ENCODE measurements at regions not wholly inside any gene's neighbourhood (a gene's known extent, or its start where the extent isn't known, plus 50 kb on each side); places are given as distances from the start of the nearest gene placed in this dataset.

DNA sequence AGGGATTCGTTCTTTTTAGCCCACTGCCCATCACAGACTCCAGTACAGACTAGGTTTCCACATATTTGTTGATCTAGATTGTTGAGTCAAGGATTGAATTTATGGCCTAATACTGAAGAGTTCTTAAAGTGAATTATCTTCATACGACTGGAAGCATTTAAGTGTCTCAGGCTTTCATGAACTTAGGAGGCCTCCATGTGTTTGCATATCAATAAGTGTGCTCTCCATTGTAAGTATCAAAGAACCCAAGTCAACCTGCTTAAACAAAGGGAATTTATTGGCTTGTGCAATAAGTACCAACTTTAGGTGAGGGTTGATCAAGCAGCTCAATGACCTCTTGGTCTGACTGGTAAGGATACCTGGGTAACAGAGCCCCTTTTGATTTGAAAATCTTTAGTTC is 382.1 kb downstream of the PDCD6IP start:
- Histone ChIP-seq H3K79me2 (replicated peaks; ENCODE audit: insufficient read depth) (no peaks in the 10 kb centered on the region), H3K4me2 (no peak overlapping the region), H3F3A (replicated peaks; ENCODE audit: low read depth) (no peaks in the 10 kb centered on the region), H3K4me3 (no peak overlapping the region), H3K36me3 (ENCODE audit: insufficient read depth) (no peaks in the 10 kb centered on the region), H2AFZ (no peak overlapping the region), H4K20me1 (replicated peaks; ENCODE audit: insufficient read depth) (no peaks in the 10 kb centered on the region), H3K9me2 (ENCODE audit: insufficient read depth) (peaks cover 7% of the 10 kb centered on the region; the same call in 1 of the 2 replicates), H3K27me3 (ENCODE audit: insufficient read depth) (no peaks in the 10 kb centered on the region), H3K27ac (ENCODE audit: low read depth) (no peak overlapping the region), H3K4me1 (ENCODE audit: insufficient read depth) (peaks cover 23% of the 10 kb centered on the region)
- H3K4me3 Mint-ChIP-seq, result no peak overlapping the region
- DNase-seq (ENCODE audit: low spot score), result no peak
- H3K36me3 Mint-ChIP-seq (ENCODE audit: low read depth), result no peaks in the 10 kb centered on the region
- ATAC-seq, result no peak
- TF ChIP-seq EZH2phosphoT487 (IDR thresholded peaks at IDR 0.05; ENCODE audit: unreplicated experiment) (no peak), ZNF331 (CRISPR knock-in tag; IDR thresholded peaks at IDR 0.05; ENCODE audit: low read depth) (no peak), JUNB (IDR thresholded peaks at IDR 0.05; ENCODE audit: unreplicated experiment) (no peak), EZH2 (IDR thresholded peaks at IDR 0.05; ENCODE audit: low read depth, unreplicated experiment) (no peak)
- TF ChIP-seq, protein P1, sequence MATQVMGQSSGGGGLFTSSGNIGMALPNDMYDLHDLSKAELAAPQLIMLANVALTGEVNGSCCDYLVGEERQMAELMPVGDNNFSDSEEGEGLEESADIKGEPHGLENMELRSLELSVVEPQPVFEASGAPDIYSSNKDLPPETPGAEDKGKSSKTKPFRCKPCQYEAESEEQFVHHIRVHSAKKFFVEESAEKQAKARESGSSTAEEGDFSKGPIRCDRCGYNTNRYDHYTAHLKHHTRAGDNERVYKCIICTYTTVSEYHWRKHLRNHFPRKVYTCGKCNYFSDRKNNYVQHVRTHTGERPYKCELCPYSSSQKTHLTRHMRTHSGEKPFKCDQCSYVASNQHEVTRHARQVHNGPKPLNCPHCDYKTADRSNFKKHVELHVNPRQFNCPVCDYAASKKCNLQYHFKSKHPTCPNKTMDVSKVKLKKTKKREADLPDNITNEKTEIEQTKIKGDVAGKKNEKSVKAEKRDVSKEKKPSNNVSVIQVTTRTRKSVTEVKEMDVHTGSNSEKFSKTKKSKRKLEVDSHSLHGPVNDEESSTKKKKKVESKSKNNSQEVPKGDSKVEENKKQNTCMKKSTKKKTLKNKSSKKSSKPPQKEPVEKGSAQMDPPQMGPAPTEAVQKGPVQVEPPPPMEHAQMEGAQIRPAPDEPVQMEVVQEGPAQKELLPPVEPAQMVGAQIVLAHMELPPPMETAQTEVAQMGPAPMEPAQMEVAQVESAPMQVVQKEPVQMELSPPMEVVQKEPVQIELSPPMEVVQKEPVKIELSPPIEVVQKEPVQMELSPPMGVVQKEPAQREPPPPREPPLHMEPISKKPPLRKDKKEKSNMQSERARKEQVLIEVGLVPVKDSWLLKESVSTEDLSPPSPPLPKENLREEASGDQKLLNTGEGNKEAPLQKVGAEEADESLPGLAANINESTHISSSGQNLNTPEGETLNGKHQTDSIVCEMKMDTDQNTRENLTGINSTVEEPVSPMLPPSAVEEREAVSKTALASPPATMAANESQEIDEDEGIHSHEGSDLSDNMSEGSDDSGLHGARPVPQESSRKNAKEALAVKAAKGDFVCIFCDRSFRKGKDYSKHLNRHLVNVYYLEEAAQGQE (IDR thresholded peaks at IDR 0.05; ENCODE audit: unreplicated experiment), result no peak
- H3K27me3 Mint-ChIP-seq (ENCODE audit: insufficient read depth, low read depth, poor library complexity), result no peaks in the 10 kb centered on the region
- no peaks in the 10 kb centered on the region for H3K9me3 Mint-ChIP-seq
- peaks cover 23% of the 10 kb centered on the region for H3K4me1 Mint-ChIP-seq
- no peak overlapping the region for H3K27ac Mint-ChIP-seq

DNA sequence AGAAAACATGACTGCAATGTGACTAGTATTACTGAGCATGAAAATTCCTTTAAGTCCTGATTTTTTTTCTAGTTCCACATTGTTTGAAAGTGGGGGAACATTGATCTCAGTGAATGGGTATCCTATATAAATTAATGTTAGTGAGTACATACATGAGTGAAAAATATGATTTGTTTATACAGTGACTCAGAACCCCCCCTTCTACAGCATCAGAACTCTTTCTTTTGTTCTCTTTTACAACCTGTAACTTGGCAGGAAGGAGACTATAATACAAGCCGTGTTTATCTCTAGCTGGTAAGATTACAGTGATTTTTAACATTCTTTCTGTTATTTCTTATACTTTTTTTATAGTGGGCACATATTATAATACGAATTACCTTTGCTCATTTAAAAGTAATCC is 384.7 kb downstream of the PDCD6IP start:
- Histone ChIP-seq H3K4me1 (ENCODE audit: insufficient read depth) (peaks cover 10% of the 10 kb centered on the region; the same call in 1 of the 2 replicates), H3K9me2 (ENCODE audit: insufficient read depth) (peaks cover 4% of the 10 kb centered on the region; the same call in 1 of the 2 replicates), H3F3A (replicated peaks; ENCODE audit: low read depth) (no peaks in the 10 kb centered on the region), H3K79me2 (replicated peaks; ENCODE audit: insufficient read depth) (no peaks in the 10 kb centered on the region), H3K36me3 (ENCODE audit: insufficient read depth) (no peaks in the 10 kb centered on the region), H2AFZ (no peak overlapping the region), H3K27ac (ENCODE audit: low read depth) (no peak overlapping the region), H3K4me2 (no peak overlapping the region), H4K20me1 (replicated peaks; ENCODE audit: insufficient read depth) (no peaks in the 10 kb centered on the region; the same call in 1 of the 2 replicates), H3K4me3 (no peak overlapping the region), H3K27me3 (ENCODE audit: insufficient read depth) (no peaks in the 10 kb centered on the region)
- H3K4me3 Mint-ChIP-seq, result no peak overlapping the region
- DNase-seq (ENCODE audit: low spot score), result no peak
- TF ChIP-seq EZH2 (IDR thresholded peaks at IDR 0.05; ENCODE audit: low read depth, unreplicated experiment), result no peak
- TF ChIP-seq ZNF114 (CRISPR knock-in tag; IDR thresholded peaks at IDR 0.05), result no peak
- TF ChIP-seq EZH2phosphoT487 (IDR thresholded peaks at IDR 0.05; ENCODE audit: unreplicated experiment), result no peak
- no peak for TF ChIP-seq STAT1 (IDR thresholded peaks at IDR 0.05; ENCODE audit: unreplicated experiment)
- no peak for TF ChIP-seq JUNB (IDR thresholded peaks at IDR 0.05; ENCODE audit: unreplicated experiment)
- TF ChIP-seq CREB1 (CRISPR knock-in tag; IDR thresholded peaks at IDR 0.05; ENCODE audit: low read depth), result no peak
- no peak for TF ChIP-seq NANOG (IDR thresholded peaks at IDR 0.05; ENCODE audit: borderline replicate concordance)
- peaks cover 17% of the 10 kb centered on the region for H3K4me1 Mint-ChIP-seq
- H3K36me3 Mint-ChIP-seq (ENCODE audit: low read depth), result no peaks in the 10 kb centered on the region
- H3K27ac Mint-ChIP-seq, result no peak overlapping the region
- no peaks in the 10 kb centered on the region for H3K9me3 Mint-ChIP-seq
- no peak for ATAC-seq
- H3K27me3 Mint-ChIP-seq (ENCODE audit: insufficient read depth, low read depth, poor library complexity), result no peaks in the 10 kb centered on the region

All from GM23338 (cell line).